ENCODE measurements at regions not wholly inside any gene's neighbourhood (a gene's known extent, or its start where the extent isn't known, plus 50 kb on each side); places are given as distances from the start of the nearest gene placed in this dataset.
A peak's percentile ranks its signal among the peaks of the same experiment; 100 is the strongest.
"Not testable (repeated sequence)": the region's sequence is repeated elsewhere in the genome, so short reads cannot be mapped to it uniquely, and the experiment has no call there.

DNA sequence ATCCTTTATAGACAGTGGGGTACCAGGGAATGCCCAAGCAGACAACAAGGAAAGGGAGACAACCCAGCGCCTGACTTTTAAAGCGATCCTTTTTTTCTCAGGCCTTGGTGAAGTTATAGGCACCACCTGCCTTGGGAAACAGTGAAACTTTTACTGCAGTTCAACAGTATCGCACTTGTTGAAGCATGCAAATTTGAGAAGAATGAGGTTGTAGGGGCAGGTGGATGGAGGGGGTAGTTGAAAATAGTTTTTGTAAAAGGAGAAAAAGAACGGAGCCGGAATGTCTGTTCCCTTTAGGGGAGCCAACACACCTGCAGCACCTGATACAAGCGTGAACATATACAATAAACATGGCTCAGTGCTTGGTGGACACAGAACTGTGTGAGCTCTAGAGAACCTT is 190.2 kb upstream of the NR3C1 start:
- Histone ChIP-seq H3K27ac (no peak overlapping the region), H3K9me3 (no peaks in the 10 kb centered on the region), H3K36me3 (no peaks in the 10 kb centered on the region), H3K4me1 (peaks cover 0 to 25% (median 6%) of the 10 kb centered on the region in 12 donors), H3K27me3 (no peaks in the 10 kb centered on the region), H3K4me3 (no peak overlapping the region)
- intact Hi-C loops (cut with DNase I) = no loop called here
- TF ChIP-seq POLR2A (IDR thresholded peaks at IDR 0.05) = no peak
- TF ChIP-seq, protein P1, sequence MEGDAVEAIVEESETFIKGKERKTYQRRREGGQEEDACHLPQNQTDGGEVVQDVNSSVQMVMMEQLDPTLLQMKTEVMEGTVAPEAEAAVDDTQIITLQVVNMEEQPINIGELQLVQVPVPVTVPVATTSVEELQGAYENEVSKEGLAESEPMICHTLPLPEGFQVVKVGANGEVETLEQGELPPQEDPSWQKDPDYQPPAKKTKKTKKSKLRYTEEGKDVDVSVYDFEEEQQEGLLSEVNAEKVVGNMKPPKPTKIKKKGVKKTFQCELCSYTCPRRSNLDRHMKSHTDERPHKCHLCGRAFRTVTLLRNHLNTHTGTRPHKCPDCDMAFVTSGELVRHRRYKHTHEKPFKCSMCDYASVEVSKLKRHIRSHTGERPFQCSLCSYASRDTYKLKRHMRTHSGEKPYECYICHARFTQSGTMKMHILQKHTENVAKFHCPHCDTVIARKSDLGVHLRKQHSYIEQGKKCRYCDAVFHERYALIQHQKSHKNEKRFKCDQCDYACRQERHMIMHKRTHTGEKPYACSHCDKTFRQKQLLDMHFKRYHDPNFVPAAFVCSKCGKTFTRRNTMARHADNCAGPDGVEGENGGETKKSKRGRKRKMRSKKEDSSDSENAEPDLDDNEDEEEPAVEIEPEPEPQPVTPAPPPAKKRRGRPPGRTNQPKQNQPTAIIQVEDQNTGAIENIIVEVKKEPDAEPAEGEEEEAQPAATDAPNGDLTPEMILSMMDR (IDR thresholded peaks at IDR 0.05) = no peak
- no peak for ATAC-seq
- 95 to 96% (median 95%) methylated on average over 6 of the region's 6 CpGs for WGBS, 4 donors
- DNase-seq = no peak

DNA sequence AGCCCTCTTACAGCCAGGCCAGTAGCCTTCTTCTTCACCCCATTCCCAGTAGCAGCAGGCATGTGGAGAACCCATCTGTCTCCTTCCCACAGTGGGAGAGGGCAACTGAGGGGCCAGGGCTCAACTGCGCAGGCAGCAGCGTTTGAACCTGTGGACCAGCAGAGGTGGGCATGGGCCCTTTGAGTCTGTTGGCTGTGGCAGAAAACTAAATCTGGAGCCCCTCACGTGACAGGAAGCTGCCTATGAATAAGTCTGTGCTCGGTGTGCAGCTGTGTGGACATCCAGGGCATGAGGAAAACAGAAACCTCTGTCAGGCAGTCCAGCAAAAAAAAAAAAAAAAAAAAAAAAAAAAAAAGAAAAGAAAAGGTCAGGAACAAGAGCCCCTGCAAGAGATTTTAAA is 189.2 kb upstream of the NR3C1 start:
- Histone ChIP-seq H3K4me1 (peaks cover 0 to 25% (median 6%) of the 10 kb centered on the region in 12 donors), H3K4me3 (no peak overlapping the region), H3K27ac (no peak overlapping the region), H3K36me3 (no peaks in the 10 kb centered on the region), H3K27me3 (no peaks in the 10 kb centered on the region), H3K9me3 (no peaks in the 10 kb centered on the region)
- ATAC-seq = peak in 1 of 4 donors; percentile 33
- intact Hi-C loops (cut with DNase I) = no loop called here
- TF ChIP-seq, protein P1 (IDR thresholded peaks at IDR 0.05) = no peak
- no peak for TF ChIP-seq POLR2A (IDR thresholded peaks at IDR 0.05)
- DNase-seq = no peak
- WGBS, 4 donors = 43 to 56% (median 50%) methylated on average over 4 of the region's 4 CpGs

DNA sequence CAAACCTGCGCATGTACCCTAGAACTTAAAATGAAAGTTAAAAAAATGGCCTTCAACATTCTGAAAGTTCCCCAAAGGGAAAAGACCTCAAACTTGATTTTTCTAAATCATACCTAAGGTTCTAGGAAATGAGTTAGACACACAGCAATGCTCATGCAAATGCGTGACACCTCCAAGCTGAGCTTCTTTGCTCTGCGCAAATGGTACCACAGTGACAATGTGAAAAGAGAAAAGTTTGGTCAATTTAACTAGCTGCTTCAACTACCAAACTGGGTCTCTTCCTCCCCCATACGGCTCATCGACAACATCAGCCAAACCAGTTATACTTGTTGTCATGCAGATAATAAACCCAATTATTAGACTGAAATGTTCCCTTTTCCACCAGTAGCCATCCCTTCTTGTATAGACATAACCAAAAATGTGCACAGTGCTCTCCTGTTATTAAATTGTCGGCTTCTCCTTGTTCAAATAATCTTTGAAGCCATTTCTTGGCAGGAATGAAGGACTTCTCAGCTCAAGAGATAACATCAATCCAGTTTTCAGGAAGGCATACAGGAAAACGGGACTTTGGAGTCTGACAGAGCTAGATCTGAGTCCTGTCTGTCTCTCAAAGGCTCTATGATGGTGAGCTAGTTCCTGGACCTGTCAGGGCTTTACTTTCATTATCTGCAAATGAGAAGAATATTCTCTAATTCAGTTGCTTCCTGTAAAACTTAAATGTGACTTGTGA is 185.6 kb upstream of the NR3C1 start:
- no peak for ATAC-seq
- 77 to 84% (median 82%) methylated on average over 7 of the region's 7 CpGs for whole genome bisulfite sequencing, 4 donors
- Histone ChIP-seq H3K4me1 (peaks cover 0 to 33% (median 3%) of the 10 kb centered on the region in 12 donors), H3K27me3 (no peaks in the 10 kb centered on the region), H3K36me3 (no peaks in the 10 kb centered on the region), H3K27ac (no peak overlapping the region), H3K9me3 (no peaks in the 10 kb centered on the region), H3K4me3 (no peak overlapping the region)
- DNase-seq = no peak
- intact Hi-C loops (cut with DNase I) = no loop called here
- TF ChIP-seq, protein P1 (IDR thresholded peaks at IDR 0.05) = no peak
- TF ChIP-seq POLR2A (IDR thresholded peaks at IDR 0.05) = no peak

DNA sequence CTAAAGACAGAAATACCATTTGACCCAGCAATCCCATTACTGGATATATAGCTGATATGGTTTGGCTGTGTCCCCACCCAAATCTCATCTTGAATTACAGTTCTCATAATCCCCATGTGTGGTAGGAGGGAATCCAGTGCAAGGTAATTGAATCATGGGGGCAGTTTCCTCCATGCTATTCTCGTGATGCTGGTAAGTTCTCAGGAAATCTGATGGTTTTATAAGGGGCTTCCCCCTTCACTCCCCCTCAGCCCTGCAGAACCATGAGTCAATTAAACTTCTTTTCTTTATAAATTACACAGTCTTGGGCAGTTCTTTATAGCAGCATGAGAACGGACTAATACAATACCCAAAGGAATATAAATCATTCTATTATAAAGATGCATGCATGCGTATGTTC is 184.6 kb upstream of the NR3C1 start:
- H3K27ac ChIP-seq; H3K27me3 ChIP-seq; H3K9me3 ChIP-seq; H3K36me3 ChIP-seq; intact Hi-C loops (cut with DNase I); H3K4me3 ChIP-seq; ATAC-seq; DNase-seq: not testable (repeated sequence)
- 78 to 91% (median 88%) methylated on average over 3 of the region's 3 CpGs for WGBS, 4 donors
- H3K4me1 ChIP-seq = peaks cover 0 to 40% (median 3%) of the 10 kb centered on the region in 12 donors

Measured in heart left ventricle (tissue), 16 donors.